SHP77 treated with DMSO at 0.1 percent for 48 hours (cell line): ENCODE measurements at regions not wholly inside any gene's neighbourhood (a gene's known extent, or its start where the extent isn't known, plus 50 kb on each side); places are given as distances from the start of the nearest gene placed in this dataset.
"Not testable (repeated sequence)": the region's sequence is repeated elsewhere in the genome, so short reads cannot be mapped to it uniquely, and the experiment has no call there.

ENCODE experiments used
- DNase-seq: peaks from one replicate; lab custom pipeline; 2025; lab: John Stamatoyannopoulos, UW

- DNase-seq = no peak
These were observed 103.1 kb upstream of the DAZL start for GRCh38 chr3:16708285-16708684.

GRCh38 chr3:16711691-16712090 lies 106.5 kb upstream of the DAZL start:
- not testable (repeated sequence) for DNase-seq

- no peak for DNase-seq
These were observed 110.1 kb upstream of the DAZL start for GRCh38 chr3:16715281-16715680.

DNA sequence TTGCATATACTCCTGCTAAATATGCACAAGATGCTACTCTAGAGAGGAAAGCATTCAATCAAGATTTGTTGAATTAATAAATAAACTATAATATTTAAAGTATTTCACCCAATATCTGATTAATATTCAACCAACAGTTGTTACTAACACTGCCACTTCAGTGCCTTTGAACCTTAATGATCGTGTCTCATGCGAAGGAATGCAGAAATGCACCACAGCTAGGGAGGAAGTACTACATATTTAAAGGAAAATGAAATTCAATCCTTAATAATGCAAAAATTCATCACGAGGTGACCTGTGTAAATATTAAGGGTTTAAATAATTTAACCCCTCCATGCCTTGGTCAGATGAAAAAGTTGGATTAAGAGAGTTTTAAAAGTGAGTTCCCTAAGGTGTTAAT lies 114.2 kb upstream of the DAZL start:
- DNase-seq = no peak

DNA sequence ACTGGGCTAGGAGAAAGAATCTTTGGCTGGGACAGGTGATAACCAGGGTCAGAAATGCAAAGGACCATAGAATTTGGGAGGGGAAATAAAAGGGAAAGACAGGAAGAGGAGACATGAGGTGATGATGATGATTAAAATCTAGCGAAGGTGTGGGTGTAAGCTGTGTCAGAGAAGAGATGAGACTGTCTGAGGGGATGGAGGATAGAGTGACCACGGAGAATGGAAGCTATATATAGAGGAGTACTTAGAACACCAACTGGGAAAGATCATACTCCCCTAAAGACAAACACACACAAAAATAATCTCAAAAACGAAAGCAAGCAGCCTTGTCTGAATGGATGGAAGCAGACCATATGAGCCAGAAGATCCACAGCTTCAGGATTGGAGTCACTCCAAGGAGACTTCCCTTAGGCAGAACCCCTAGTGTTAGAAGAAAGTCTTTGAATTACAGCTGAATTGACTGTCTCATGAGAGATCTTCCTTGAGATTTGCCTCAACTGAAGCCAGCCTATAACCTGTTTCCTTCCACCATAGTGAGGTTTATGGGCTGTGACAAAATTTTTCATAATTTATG lies 115.2 kb upstream of the DAZL start:
- DNase-seq = no peak

GRCh38 chr3:16721494-16721893 lies 116.3 kb upstream of the DAZL start:
- DNase-seq = no peak

- DNase-seq = no peak
These were observed 118.8 kb upstream of the DAZL start for GRCh38 chr3:16723978-16724377.

DNA sequence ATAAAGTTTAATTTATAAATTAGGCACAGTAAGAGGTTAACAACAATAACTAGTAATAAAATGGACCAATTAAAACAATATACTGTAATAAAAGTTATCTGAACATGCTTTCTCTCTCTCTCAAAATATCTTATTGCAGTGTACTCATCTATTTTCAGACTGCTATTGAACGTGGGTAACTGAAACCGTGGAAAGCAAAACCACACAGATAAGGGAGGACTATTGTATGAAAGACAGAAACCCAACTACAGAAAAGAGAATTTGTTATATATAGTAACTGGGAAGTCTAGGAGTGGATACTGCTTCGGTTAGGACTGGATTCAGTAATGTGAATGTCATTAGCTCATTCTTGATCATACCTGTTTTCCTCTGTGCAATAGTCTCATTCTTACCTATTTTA lies 119.3 kb upstream of the DAZL start:
- no peak for DNase-seq

- no peak for DNase-seq
These were observed 120.7 kb upstream of the DAZL start for GRCh38 chr3:16725972-16726371.

- no peak for DNase-seq
These were observed 123.8 kb upstream of the DAZL start for GRCh38 chr3:16728770-16729745.

DNA sequence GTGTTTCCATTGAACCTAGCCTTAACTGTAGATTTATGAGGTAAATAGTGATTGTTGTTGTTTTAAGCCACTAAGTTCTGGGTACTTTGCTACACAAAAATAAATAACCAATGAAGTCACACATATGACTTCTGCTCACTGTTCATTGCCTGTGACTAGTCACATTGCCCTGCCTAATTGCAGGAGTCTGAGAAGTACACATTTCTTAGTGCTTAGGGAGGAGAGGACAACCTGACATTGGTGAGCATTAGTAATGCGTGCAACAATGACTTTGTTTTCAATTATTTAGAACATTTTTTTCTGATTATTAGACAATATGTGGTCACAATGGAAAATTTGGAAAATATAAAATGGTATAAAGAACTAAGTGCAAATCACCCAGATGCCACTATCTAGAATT lies 133.2 kb upstream of the DAZL start:
- no peak for DNase-seq

- DNase-seq = no peak
These were observed 134.4 kb upstream of the DAZL start for GRCh38 chr3:16739541-16740105.

DNA sequence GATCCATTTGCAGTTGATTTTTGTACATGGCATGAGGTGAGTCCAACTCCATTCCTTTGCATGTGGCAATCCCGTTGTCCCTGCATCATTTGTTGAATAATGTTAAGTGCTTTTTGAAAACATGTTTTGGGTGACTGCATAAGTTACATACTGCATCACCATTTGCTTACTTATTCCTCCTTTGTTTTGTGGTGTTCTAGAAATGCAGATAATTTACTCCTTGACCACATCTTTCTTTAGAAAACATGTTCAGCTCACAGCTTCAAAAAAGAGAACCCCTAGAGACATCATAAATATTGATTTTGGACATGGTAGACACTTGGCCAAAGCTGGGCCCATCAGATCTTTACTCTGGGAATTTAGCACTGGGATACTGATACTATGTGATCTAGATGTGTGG lies 135.3 kb upstream of the DAZL start:
- no peak for DNase-seq

- DNase-seq = no peak
These were observed 136.0 kb upstream of the DAZL start for GRCh38 chr3:16741103-16741758.

DNA sequence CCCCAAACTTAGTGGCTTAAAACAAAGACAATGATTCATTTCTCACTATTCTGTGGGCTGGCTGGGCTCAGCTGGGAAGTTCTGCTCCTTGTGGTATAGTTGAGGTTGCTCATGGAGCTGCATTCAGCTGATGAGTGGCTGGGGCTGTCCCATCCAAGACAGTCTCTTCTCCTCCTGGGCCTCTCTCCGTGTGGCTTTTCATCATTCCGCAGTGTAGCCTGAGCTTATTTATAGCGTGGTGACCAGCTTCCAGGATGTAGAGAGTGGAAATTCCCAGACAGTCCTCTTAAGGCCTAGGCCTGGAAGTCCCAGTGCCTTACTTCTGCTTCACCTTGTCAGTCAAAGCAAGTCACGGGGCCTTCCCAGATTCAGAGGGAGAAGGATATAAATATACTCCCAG lies 136.7 kb upstream of the DAZL start:
- DNase-seq = no peak

DNA sequence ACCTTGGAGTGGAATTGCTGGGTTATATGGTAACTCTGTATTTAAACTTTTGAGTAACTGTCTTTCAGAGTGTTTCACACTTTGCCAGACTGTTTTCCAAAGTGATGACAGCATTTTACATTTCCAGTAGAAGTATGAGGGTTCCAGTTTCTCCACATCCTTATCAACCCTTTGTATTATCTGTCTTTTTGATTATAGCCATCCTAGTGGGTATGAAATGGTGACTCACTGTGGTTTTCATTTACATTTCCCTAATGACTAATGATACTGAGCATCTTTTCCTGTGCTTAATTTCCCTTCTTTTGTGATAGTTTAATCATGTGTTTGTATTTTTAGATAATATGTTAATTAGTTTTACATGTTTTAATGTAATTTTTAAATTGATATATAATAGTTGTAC lies 138.1 kb upstream of the DAZL start:
- no peak for DNase-seq

DNA sequence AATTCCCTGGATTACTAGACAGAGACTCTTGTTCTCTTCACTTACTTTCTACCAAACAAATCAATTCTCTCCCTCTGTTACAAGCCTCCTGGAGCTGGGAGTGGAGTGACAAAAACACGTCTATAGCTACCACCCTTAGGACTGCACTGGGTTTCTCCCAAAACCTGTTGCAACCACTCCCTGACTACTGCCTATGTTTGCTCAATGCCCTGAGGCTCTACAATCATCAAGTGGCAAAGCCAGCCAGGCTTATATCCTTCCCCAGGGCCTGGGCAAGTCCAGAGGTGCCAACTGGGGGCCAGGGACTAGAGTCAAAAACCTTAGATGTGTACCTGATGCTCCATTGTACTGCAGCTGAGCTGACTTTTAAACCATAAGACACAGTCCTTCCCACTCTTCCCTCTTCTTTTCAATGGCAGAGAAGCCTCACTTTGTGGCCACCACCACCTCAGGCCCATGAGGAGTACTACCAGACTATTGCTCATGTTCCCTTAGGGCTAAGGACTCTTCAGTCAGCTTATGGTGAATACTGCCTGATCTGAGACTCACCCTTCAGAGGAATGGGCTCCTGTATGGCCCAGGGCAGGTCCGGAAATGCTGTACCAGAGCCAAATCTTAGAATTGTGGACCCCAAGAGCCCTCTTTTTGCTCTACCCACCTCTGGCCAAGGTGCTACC lies 125.4 kb upstream of the PLCL2 start:
- no peak for DNase-seq

DNA sequence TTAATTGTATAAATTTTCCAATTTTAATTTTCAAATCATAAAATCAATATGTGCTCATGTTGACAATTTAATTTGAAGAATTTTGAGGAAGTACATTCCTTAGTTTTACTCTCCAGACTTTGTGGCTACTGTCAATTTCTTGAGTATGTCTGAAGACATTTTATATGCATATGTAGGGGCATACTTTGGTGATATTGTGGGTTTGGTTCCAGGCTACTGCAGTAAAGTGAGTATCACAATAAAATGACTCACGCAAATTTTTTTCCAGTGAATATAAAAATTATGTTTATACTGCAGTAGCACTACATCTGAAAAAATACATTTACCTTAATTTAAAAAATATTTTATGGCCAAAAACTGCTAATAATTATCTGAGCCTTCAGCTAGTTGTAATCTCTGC lies 123.2 kb upstream of the PLCL2 start:
- DNase-seq = no peak

- DNase-seq = no peak
These were observed 119.1 kb upstream of the PLCL2 start for GRCh38 chr3:16765661-16766060.

DNA sequence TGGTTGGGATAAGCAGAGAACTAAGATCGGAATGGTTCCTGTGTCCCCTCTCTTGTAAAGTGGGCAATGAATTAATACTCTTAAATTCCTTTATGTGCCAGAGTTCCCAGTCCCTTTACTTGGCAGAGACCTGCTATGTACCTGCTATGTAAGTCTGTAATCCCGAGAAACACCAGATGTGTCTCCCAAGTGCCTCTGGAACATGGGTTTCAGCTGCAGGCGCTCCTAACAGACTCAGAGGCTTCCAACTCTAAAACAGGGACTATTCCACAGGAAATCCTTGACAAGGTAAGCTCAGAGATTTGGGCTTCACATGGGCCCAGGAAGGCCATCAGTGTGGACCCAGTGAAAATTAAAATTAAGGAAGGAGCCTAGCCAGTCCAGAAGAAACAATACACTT lies 117.7 kb upstream of the PLCL2 start:
- no peak for DNase-seq

DNA sequence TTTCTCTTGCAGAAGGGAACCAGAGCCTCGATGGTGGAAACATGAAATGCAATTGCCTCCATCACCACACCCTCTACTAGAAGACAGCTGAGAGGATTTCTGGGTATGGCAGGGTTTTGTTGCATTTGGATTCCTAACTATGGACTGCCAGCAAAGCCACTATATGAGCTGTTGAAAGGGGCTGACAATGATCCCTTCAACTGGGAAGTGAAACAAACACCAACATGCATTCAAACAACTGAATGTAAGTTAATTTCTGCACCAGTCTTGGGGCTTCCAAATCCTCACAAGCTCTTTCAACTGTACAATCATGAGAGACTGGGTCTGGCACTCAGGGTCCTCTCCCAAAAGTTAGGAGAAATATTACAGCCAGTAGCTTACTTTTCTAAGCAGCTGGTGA lies 116.7 kb upstream of the PLCL2 start:
- DNase-seq = no peak

DNA sequence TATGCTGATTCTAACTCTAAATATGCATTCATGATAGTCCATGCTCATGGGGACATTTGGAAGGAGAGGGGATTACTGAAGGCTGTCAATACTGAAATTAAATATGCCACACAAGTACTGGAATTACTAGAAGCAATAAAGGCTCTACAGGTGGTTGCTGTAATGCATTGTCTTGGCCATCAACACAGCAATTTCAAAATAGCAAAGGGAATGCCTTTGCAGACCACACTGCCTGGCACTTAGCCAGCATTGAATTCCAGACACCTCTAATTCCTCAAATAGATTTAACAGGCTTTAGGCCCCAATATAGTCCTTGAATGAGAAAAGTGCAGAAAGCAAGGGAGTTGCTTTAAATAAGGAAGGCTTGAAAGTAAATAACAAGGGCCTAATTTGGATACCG lies 115.8 kb upstream of the PLCL2 start:
- no peak for DNase-seq
